HepG2 (cell line): ENCODE measurements at regions not wholly inside any gene's neighbourhood (a gene's known extent, or its start where the extent isn't known, plus 50 kb on each side); places are given as distances from the start of the nearest gene placed in this dataset.

Experiments used
- EEA1 ChIP-seq: sonication (generic); formaldehyde crosslinking; IDR thresholded peaks from 2 replicates; pipeline ENCODE4 v1.5.1; 2020; ENCODE audit warnings: mild to moderate bottlenecking, missing genetic modification reagents, borderline replicate concordance
- SKI ChIP-seq: fragments of 450-650 bp; IDR thresholded peaks from one replicate; pipeline ENCODE4 v1.6.1; 2018; ENCODE audit warnings: mild to moderate bottlenecking; ENCODE audit not compliant: partially characterized antibody
- TCF12 ChIP-seq, 2 experiments: fragments of 450-650 bp in 1 of 2; sonication (generic) in 1 of 2; formaldehyde crosslinking in 1 of 2; IDR thresholded peaks; 2 replicates each; pipeline versions ENCODE4 v1.6.1 to v1.8.0; 2017 to 2022; ENCODE audit warnings: antibody characterized with exemption in 1 of 2, mild to moderate bottlenecking in 1 of 2, missing genetic modification reagents in 1 of 2, moderate library complexity in 1 of 2
- ZFP1 ChIP-seq: IDR thresholded peaks from 2 replicates; pipeline ENCODE4 v1.6.1; 2016
- TF ChIP-seq, protein P1 (sequence below): sonication (generic); formaldehyde crosslinking; IDR thresholded peaks from one replicate; pipeline ENCODE4 v1.5.1; 2020; ENCODE audit warnings: mild to moderate bottlenecking, missing genetic modification reagents; ENCODE audit errors: not compliant biosample characterization
- TF ChIP-seq, protein P2 (sequence below): IDR thresholded peaks from 2 replicates; pipeline ENCODE4 v1.6.1; 2016; ENCODE audit warnings: mild to moderate bottlenecking, missing biosample characterization, missing genetic modification reagents
- TF ChIP-seq, protein P3 (sequence below): sonication (generic); formaldehyde crosslinking; IDR thresholded peaks from 2 replicates; pipeline ENCODE4 v1.9.0; 2022; ENCODE audit warnings: low read depth, missing genetic modification reagents

DNA sequence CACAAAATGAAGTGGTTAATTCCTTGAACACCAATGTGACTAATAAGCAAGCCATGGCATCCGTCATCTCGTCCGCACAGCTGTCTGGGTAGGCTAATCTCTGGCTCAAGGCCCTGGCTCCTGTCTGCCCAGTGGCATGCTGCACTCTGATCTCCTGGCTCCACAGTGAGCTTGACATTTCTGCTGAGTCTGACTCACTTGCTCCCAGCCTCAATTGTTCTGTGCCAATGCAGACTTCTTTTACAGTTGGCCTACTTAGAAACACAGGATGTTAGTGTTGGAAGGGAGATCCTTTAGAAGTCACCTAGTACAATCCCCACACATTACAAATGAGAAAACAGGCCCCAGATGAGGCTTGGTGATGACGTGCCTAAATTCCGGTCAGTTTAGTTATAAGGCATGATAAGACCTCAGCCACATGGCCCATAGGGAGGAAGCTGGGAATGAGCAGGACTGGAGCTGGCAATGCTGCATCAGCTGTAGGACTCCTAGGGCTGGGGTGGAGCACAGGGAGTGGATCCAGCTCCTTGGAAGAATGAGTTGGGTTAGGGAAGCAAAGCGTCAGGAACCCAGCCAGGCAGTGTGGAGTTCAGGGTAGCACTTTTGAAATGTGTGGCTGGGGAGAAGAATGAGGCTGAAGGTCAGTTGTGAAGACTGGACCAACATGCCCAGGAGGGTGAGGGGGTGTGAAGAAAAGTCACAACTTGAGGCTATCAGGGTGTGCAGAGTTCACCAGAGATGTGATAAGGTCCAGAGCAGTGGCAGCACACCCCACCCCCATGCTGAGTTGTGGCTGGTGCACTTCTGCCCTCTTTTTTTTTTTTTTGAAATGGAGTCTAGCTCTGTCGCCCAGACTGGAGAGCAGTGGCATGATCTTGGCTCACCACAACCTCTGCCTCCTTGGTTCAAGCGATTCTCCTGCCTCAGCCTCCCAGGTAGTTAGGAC lies 70.2 kb upstream of the EED start (continued):
- TF ChIP-seq, protein P1, sequence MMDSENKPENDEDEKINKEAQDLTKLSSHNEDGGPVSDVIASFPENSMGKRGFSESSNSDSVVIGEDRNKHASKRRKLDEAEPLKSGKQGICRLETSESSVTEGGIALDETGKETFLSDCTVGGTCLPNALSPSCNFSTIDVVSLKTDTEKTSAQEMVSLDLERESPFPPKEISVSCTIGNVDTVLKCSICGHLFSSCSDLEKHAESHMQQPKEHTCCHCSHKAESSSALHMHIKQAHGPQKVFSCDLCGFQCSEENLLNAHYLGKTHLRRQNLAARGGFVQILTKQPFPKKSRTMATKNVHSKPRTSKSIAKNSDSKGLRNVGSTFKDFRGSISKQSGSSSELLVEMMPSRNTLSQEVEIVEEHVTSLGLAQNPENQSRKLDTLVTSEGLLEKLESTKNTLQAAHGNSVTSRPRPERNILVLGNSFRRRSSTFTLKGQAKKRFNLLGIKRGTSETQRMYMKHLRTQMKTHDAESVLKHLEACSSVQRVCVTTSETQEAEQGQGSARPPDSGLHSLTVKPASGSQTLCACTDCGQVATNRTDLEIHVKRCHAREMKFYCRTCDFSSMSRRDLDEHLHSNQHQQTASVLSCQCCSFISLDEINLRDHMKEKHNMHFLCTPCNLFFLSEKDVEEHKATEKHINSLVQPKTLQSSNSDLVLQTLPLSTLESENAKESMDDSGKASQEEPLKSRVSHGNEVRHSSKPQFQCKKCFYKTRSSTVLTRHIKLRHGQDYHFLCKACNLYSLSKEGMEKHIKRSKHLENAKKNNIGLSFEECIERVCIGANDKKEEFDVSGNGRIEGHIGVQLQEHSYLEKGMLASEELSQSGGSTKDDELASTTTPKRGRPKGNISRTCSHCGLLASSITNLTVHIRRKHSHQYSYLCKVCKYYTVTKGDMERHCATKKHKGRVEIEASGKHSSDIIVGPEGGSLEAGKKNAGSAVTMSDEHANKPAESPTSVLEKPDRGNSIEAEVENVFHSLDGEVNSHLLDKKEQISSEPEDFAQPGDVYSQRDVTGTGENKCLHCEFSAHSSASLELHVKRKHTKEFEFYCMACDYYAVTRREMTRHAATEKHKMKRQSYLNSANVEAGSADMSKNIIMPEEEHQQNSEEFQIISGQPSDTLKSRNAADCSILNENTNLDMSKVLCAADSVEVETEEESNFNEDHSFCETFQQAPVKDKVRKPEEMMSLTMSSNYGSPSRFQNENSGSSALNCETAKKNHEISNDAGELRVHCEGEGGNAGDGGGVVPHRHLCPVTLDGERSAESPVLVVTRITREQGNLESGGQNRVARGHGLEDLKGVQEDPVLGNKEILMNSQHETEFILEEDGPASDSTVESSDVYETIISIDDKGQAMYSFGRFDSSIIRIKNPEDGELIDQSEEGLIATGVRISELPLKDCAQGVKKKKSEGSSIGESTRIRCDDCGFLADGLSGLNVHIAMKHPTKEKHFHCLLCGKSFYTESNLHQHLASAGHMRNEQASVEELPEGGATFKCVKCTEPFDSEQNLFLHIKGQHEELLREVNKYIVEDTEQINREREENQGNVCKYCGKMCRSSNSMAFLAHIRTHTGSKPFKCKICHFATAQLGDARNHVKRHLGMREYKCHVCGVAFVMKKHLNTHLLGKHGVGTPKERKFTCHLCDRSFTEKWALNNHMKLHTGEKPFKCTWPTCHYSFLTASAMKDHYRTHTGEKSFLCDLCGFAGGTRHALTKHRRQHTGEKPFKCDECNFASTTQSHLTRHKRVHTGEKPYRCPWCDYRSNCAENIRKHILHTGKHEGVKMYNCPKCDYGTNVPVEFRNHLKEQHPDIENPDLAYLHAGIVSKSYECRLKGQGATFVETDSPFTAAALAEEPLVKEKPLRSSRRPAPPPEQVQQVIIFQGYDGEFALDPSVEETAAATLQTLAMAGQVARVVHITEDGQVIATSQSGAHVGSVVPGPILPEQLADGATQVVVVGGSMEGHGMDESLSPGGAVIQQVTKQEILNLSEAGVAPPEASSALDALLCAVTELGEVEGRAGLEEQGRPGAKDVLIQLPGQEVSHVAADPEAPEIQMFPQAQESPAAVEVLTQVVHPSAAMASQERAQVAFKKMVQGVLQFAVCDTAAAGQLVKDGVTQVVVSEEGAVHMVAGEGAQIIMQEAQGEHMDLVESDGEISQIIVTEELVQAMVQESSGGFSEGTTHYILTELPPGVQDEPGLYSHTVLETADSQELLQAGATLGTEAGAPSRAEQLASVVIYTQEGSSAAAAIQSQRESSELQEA = no peak
- TF ChIP-seq, protein P2, sequence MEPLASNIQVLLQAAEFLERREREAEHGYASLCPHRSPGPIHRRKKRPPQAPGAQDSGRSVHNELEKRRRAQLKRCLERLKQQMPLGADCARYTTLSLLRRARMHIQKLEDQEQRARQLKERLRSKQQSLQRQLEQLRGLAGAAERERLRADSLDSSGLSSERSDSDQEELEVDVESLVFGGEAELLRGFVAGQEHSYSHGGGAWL = no peak
- TF ChIP-seq ZFP1 (CRISPR knock-in tag) (no peak), EEA1 (CRISPR knock-in tag) (no peak), TCF12 (IDR thresholded peaks at IDR 0.05) (no peak), TCF12 (CRISPR knock-in tag; IDR thresholded peaks at IDR 0.05) (no peak), SKI (peak; percentile 32)
- TF ChIP-seq, protein P3, sequence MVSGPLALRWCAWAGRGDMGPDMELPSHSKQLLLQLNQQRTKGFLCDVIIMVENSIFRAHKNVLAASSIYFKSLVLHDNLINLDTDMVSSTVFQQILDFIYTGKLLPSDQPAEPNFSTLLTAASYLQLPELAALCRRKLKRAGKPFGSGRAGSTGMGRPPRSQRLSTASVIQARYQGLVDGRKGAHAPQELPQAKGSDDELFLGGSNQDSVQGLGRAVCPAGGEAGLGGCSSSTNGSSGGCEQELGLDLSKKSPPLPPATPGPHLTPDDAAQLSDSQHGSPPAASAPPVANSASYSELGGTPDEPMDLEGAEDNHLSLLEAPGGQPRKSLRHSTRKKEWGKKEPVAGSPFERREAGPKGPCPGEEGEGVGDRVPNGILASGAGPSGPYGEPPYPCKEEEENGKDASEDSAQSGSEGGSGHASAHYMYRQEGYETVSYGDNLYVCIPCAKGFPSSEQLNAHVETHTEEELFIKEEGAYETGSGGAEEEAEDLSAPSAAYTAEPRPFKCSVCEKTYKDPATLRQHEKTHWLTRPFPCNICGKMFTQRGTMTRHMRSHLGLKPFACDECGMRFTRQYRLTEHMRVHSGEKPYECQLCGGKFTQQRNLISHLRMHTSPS (CRISPR knock-in tag) = peak; percentile 75; the same call in 1 of the 2 replicates
